Glutamatergic neuron (in vitro differentiated cells): ENCODE measurements at regions not wholly inside any gene's neighbourhood (a gene's known extent, or its start where the extent isn't known, plus 50 kb on each side); places are given as distances from the start of the nearest gene placed in this dataset.
"Not testable (repeated sequence)": the region's sequence is repeated elsewhere in the genome, so short reads cannot be mapped to it uniquely, and the experiment has no call there.

Source experiments
- DNase-seq: peaks from one replicate; pipeline ENCODE4 v3.0.0; 2022
- H3K27ac Mint-ChIP-seq: one replicate; pipeline ENCODE4 v1.8.0; 2020; ENCODE audit warnings: mild to moderate bottlenecking, mixed read lengths, inconsistent platforms; ENCODE audit not compliant: unreplicated experiment
- H3K27me3 Mint-ChIP-seq: one replicate; pipeline ENCODE4 v1.8.0; 2020; ENCODE audit warnings: mild to moderate bottlenecking, moderate library complexity, mixed read lengths, inconsistent platforms; ENCODE audit not compliant: unreplicated experiment
- H3K36me3 Mint-ChIP-seq: one replicate; pipeline ENCODE4 v1.8.0; 2020; ENCODE audit warnings: mild to moderate bottlenecking, mixed read lengths, inconsistent platforms; ENCODE audit not compliant: unreplicated experiment
- H3K4me1 Mint-ChIP-seq: one replicate; pipeline ENCODE4 v1.8.0; 2020; ENCODE audit warnings: mild to moderate bottlenecking, low read depth, mixed read lengths, inconsistent platforms; ENCODE audit not compliant: unreplicated experiment
- H3K4me3 Mint-ChIP-seq: one replicate; pipeline ENCODE4 v1.8.0; 2020; ENCODE audit warnings: mild to moderate bottlenecking, mixed read lengths, inconsistent platforms; ENCODE audit not compliant: unreplicated experiment
- H3K9me3 Mint-ChIP-seq: one replicate; pipeline ENCODE4 v1.8.0; 2020; ENCODE audit warnings: mild to moderate bottlenecking, moderate library complexity, mixed read lengths, inconsistent platforms; ENCODE audit not compliant: unreplicated experiment

DNA sequence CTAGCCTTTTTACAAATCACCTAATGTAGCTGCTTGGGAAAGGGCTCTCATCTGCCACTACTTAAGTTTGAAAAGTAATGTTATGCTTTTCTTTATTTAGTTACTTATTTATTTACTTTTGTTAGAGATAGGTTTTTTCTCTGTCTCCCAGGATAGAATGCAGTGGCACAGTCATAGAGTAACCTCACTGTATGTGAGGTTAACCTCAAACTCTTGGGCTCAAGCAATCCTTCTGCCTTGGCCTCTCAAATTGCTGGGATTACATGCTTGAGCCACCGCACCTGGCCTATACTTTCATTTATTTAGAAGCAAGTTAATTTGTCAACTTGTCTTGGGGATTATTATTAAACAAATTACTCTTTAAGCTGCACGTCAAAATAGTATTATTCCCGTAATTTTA lies 1814.6 kb downstream of the KHDRBS2 start:
- H3K9me3 Mint-ChIP-seq, H3K27ac Mint-ChIP-seq, DNase-seq, H3K27me3 Mint-ChIP-seq, H3K4me1 Mint-ChIP-seq, H3K4me3 Mint-ChIP-seq, H3K36me3 Mint-ChIP-seq: not testable (repeated sequence)

DNA sequence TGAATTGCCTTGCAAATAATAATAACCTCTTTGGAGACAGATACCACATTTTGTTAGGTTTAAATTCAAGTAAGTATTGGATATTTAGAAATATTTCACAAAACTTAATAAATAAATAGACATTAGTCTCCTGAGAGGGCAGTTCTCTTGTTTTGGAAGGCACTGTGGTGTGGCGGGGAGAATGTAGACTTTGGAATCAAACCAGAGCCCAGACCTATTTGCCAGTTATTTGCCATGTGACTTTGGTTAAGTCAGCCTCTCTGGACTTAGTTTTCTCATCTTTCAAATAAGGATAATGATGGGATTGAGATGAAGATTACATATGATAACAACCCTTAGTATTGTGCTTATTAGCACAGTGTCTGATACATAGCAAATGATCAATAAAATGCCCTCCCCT lies 1835.6 kb downstream of the KHDRBS2 start:
- not testable (repeated sequence) for H3K9me3 Mint-ChIP-seq, H3K4me1 Mint-ChIP-seq, H3K27me3 Mint-ChIP-seq, H3K36me3 Mint-ChIP-seq, DNase-seq, H3K27ac Mint-ChIP-seq, H3K4me3 Mint-ChIP-seq

DNA sequence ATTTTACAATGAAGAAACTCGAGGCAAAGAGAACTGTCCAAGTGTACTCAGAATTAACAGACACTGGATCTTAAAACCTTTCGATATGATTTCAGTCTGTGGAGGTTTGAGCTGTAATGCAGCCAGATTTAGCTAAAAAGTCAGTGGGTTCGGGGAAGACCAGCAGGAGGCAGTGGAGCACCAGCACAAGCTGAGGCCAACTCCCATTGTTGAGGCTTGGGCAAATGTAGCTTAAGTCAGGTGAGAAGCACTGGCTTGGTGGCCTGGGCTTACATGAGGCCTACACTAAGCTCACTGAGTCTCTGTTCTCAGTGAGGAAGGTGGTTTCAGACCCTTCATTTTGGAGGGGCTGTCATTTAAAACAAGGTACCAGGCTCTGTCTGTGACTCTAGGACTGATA lies 1841.5 kb downstream of the KHDRBS2 start:
- H3K36me3 Mint-ChIP-seq, H3K4me3 Mint-ChIP-seq, DNase-seq, H3K4me1 Mint-ChIP-seq, H3K27ac Mint-ChIP-seq, H3K9me3 Mint-ChIP-seq, H3K27me3 Mint-ChIP-seq: not testable (repeated sequence)

DNA sequence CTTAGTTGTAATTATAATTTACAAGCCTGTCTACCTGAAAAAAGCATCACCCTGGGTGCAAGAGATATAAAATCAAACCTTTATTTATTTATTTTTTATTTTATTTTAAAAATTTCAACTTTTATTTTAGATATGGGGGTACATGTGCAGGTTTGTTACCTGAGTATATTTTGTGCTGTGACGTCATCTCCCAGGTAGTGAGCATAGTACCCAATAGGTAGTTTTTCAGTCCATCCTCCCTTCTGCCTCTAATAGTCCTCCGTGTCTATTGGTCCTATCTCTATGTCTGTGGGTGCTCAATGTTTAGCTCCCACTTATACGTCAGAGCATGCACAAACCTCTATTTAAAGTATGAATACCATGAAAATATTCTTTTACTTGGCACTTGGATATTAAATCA lies 1846.3 kb downstream of the KHDRBS2 start:
- not testable (repeated sequence) for H3K4me3 Mint-ChIP-seq, H3K9me3 Mint-ChIP-seq, H3K36me3 Mint-ChIP-seq, DNase-seq, H3K4me1 Mint-ChIP-seq, H3K27ac Mint-ChIP-seq, H3K27me3 Mint-ChIP-seq

DNA sequence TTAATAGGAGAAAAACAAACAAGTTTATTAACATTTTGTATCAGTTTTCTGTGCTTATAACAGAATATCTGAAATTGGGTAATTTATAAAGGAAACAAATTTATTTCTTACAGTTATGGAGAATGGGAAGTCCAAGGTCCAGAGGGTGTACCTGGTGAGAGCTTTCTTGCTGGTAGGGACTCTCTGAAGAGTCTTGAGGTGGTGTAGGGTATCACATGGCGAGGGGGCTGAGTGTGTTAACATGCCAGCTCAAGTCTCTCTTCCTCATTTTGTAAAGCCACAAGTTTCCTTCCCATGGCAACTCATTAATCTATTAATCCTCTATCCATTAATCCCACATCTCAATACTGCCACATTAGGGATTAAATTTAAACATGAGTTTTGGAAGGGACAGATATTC lies 1863.3 kb downstream of the KHDRBS2 start:
- not testable (repeated sequence) for H3K36me3 Mint-ChIP-seq, H3K4me3 Mint-ChIP-seq, H3K27ac Mint-ChIP-seq, DNase-seq, H3K4me1 Mint-ChIP-seq, H3K9me3 Mint-ChIP-seq, H3K27me3 Mint-ChIP-seq

DNA sequence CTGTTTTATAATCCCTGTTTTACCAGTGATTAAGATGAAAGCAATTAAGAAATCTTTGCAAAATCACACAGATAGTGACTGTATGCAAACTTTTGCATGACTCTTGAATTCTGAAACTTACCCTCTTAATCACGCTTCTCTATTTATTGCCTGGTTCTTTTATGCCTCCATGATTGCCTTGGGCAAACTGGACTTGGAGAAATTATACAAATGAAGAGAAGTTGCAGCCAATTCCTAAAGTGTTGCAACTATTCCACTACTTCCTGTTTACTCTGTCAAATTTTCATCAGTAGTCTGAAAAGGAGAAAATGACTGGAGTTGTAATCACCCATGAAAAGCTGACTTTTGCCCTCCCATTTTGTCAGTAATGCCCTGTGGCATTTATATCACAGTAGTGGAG lies 1869.9 kb downstream of the KHDRBS2 start:
- not testable (repeated sequence) for H3K27ac Mint-ChIP-seq, H3K27me3 Mint-ChIP-seq, H3K36me3 Mint-ChIP-seq, H3K4me1 Mint-ChIP-seq, H3K9me3 Mint-ChIP-seq, H3K4me3 Mint-ChIP-seq, DNase-seq

DNA sequence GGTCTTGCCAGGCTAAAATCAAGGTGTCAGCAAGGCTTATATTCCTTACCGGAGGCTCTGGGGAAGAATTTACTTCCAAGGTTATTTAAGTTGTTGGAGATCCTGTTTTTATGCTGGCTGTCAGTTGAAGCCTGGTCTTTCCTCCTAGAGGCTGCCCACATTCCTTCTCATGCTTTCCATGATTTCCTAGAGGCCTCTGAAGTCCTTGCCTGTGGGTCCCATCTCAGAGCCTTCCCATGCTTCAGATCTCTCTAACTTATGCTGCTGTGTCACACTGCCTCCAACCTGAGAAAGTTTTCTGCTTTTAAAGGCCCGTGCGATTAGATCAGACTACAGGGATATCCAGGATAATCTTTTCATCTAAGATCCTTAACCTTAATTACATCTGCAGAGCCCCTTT lies 1877.3 kb downstream of the KHDRBS2 start:
- not testable (repeated sequence) for H3K4me1 Mint-ChIP-seq, H3K36me3 Mint-ChIP-seq, H3K4me3 Mint-ChIP-seq, DNase-seq, H3K27me3 Mint-ChIP-seq, H3K9me3 Mint-ChIP-seq, H3K27ac Mint-ChIP-seq

DNA sequence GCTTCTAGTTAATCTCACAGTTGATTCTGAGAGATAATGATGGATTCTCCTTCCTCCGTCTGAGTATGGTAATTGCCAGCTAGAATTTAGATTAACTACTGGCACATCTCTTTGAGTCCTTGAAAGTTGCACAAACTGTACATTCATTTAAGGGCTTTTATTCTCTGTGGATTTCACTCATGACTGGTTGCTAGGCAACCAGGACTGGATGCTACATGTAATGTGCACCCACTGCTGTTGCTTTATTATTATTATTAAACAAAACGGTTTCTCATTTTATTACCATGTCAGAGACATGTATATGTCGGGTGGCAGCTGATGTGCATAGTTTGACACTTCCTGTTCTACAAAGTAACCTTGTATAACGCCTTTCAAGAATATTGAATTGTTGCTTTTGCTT lies 1882.8 kb downstream of the KHDRBS2 start:
- H3K9me3 Mint-ChIP-seq, H3K4me1 Mint-ChIP-seq, DNase-seq, H3K27me3 Mint-ChIP-seq, H3K4me3 Mint-ChIP-seq, H3K27ac Mint-ChIP-seq, H3K36me3 Mint-ChIP-seq: not testable (repeated sequence)

DNA sequence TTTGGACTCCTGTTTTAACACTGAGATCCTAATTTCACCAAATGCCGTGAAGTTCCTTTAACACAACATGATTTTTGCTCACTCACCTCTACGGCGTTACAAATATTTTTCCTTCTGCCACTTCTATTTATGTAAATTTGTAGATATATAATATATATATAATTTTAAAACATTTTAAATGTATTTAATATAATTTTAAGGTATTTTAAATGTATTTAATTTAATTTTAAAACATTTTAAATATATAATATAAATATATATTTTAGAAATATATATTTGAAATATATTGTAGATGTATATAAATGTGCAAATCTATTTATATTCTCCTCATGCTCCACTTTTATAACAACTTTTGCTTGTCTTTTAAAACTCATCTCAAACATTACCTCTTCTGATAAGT lies 1883.5 kb downstream of the KHDRBS2 start:
- H3K4me3 Mint-ChIP-seq, H3K27ac Mint-ChIP-seq, H3K4me1 Mint-ChIP-seq, DNase-seq, H3K9me3 Mint-ChIP-seq, H3K36me3 Mint-ChIP-seq, H3K27me3 Mint-ChIP-seq: not testable (repeated sequence)

DNA sequence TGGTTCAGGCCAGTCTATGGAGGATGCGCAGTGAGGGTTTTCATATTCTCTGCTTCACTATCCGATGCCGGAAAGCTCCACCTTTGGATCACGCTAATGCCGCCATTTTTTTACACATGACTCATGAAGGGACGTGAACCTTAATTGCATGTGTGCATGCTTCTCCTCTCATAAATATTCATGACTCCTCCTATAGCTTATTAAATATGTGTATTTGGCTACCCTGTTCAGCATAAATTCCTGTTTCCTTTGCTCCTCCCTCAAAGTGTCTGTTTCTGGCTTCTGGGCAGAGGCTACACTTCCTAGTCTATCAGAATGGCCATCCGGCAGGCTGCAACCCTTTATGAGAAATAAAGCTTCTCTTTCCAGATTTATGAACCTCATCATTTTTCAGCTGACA lies 1890.8 kb downstream of the KHDRBS2 start:
- H3K36me3 Mint-ChIP-seq, H3K4me3 Mint-ChIP-seq, H3K4me1 Mint-ChIP-seq, H3K9me3 Mint-ChIP-seq, H3K27me3 Mint-ChIP-seq, H3K27ac Mint-ChIP-seq, DNase-seq: not testable (repeated sequence)

DNA sequence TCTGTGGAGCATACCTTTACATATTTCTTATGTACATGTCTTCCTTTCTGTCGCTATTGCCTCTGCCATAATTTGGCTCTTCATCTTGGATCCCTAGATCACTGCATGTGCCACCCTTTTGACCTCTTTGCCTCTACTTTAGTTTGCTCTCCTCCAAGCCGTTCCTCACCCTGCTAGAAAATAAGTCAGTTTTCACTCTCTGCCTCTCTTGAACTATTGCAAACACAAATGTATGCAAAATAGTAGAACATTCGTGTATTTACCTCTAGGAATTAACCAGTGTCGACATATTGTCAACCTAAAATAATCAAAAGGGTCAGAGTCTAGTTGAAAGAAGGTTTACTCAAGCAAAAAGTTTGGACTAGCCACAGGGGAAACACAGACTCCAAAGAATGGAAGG lies 1893.1 kb downstream of the KHDRBS2 start:
- not testable (repeated sequence) for H3K27ac Mint-ChIP-seq, H3K4me1 Mint-ChIP-seq, H3K4me3 Mint-ChIP-seq, DNase-seq, H3K27me3 Mint-ChIP-seq, H3K9me3 Mint-ChIP-seq, H3K36me3 Mint-ChIP-seq

DNA sequence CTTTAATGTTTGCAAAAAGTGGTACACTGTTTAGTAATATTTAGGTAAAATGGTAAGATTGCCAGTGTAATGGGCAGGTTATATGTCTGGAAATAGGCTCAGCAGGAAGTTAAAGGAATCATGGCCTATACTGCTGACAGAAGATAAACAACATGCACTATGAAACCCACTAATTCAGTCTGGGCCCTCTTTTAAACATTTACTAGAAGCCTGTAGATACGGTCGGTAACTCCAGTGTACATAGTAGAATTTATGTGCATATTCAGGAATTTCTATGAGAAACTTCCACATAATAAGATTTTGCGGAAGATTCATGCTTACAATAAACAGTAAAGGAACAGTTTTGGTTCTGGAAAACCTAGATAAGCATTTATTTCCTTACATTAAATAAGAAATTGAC lies 1896.9 kb downstream of the KHDRBS2 start:
- H3K36me3 Mint-ChIP-seq, H3K4me1 Mint-ChIP-seq, H3K27me3 Mint-ChIP-seq, H3K27ac Mint-ChIP-seq, H3K9me3 Mint-ChIP-seq, DNase-seq, H3K4me3 Mint-ChIP-seq: not testable (repeated sequence)

DNA sequence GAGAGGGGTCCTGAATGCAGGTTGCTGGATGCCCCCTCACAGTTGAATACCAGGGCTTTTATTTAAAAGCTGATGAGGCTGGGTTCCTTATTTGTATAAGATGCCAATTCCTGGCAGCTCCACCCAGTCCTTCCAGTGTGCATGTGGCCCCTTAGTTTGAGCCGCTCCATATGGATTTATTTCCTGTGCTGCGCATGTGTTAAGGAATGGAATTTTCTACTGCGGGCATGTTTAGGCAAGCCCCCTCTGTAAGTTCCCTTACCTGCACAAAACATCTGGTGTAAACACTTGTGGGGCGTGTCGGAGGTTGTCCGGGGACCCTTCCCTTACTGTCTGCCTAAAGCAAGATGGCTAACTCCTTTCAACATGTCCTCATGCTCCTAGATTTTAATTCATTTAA lies 1901.4 kb downstream of the KHDRBS2 start:
- not testable (repeated sequence) for H3K36me3 Mint-ChIP-seq, H3K27me3 Mint-ChIP-seq, DNase-seq, H3K9me3 Mint-ChIP-seq, H3K4me3 Mint-ChIP-seq, H3K4me1 Mint-ChIP-seq, H3K27ac Mint-ChIP-seq
